ENCODE measurements at regions not wholly inside any gene's neighbourhood (a gene's known extent, or its start where the extent isn't known, plus 50 kb on each side); places are given as distances from the start of the nearest gene placed in this dataset.
"Not testable (repeated sequence)": the region's sequence is repeated elsewhere in the genome, so short reads cannot be mapped to it uniquely, and the experiment has no call there.

DNA sequence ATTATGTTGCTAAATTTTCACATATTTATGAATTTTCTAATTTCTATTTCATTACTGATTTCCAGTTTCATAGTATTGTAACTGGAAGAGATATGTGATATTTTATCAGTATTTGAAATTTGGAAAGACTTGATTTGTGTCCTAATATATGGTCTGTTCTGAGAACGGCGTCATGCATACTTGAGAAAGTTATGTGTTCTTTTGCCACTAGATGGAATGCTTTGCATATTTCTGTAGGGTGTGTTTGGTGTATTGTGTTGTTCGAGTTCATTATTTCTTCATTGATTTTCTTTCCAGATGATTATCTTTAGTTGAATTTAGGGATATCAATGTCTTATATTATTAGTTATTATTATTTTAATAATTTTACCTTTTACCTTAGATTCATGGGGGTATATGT, 110.6 kb upstream of the ITM2A start:
- no peak overlapping the region for H3K27ac ChIP-seq
- no peaks in the 10 kb centered on the region for H3K9me3 ChIP-seq
- H3K4me1 ChIP-seq, result no peaks in the 10 kb centered on the region
- no peak overlapping the region for H3K4me3 ChIP-seq
- DNase-seq (ENCODE audit: low read depth in 1 of 2, low spot score in 1 of 2) (peak in 1 of 2 experiments; percentile 9), ATAC-seq (no peak), FAIRE-seq (no peak)
- no peak overlapping the region for H3K4me2 ChIP-seq
- ChIA-PET CTCF (no interaction called here), POLR2A (no interaction called here)
- WGBS (ENCODE audit: missing lambda C conversion rate), result 3% methylated on average over 3 of the region's 3 CpGs
- TF ChIP-seq RNF2 (IDR thresholded peaks at IDR 0.05; ENCODE audit: borderline replicate concordance, low read depth), result no peak
- TF ChIP-seq HOXB13 (CRISPR knock-in tag; IDR thresholded peaks at IDR 0.05; ENCODE audit: low read depth), result no peak
- TF ChIP-seq ZSCAN20 (CRISPR knock-in tag; IDR thresholded peaks at IDR 0.05), result no peak
- no peak for TF ChIP-seq ZC3H11A (IDR thresholded peaks at IDR 0.05)
- no peak for TF ChIP-seq HOXB5 (CRISPR knock-in tag; IDR thresholded peaks at IDR 0.05)

DNA sequence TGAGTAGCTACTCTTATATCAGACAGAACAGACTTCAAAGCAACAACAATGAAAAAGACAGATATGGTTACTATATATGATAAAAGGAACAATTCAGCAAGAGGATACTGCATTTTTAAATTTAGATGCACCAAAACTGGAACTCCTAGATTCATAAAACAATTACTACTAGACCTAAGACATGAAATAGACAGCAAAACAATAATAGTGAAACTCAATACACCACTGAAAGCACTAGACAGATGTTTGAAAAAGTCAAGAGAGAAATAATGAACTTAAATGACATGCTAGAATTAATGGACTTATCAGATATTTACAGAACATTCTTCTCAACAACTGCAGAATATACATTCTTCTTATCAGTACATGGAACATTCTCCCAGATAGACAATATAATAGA, 99.5 kb upstream of the ITM2A start:
- H3K27ac ChIP-seq, result no peak overlapping the region
- TF ChIP-seq, protein P1, sequence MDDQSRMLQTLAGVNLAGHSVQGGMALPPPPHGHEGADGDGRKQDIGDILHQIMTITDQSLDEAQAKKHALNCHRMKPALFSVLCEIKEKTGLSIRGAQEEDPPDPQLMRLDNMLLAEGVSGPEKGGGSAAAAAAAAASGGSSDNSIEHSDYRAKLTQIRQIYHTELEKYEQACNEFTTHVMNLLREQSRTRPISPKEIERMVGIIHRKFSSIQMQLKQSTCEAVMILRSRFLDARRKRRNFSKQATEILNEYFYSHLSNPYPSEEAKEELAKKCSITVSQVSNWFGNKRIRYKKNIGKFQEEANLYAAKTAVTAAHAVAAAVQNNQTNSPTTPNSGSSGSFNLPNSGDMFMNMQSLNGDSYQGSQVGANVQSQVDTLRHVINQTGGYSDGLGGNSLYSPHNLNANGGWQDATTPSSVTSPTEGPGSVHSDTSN (IDR thresholded peaks at IDR 0.05), result no peak
- TF ChIP-seq ZNF302 (CRISPR knock-in tag; IDR thresholded peaks at IDR 0.05) (no peak), JUN (IDR thresholded peaks at IDR 0.05) (no peak), FOXS1 (CRISPR knock-in tag; IDR thresholded peaks at IDR 0.05) (no peak), EHF (CRISPR knock-in tag; IDR thresholded peaks at IDR 0.05) (no peak)
- TF ChIP-seq, protein P2, sequence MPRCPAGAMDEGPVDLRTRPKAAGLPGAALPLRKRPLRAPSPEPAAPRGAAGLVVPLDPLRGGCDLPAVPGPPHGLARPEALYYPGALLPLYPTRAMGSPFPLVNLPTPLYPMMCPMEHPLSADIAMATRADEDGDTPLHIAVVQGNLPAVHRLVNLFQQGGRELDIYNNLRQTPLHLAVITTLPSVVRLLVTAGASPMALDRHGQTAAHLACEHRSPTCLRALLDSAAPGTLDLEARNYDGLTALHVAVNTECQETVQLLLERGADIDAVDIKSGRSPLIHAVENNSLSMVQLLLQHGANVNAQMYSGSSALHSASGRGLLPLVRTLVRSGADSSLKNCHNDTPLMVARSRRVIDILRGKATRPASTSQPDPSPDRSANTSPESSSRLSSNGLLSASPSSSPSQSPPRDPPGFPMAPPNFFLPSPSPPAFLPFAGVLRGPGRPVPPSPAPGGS (IDR thresholded peaks at IDR 0.05), result no peak
- no peak overlapping the region for H3K4me3 ChIP-seq
- DNase-seq (ENCODE audit: low read depth in 1 of 2, low spot score in 1 of 2) (no peak), FAIRE-seq (no peak), ATAC-seq (no peak)
- H3K4me2 ChIP-seq, result no peak overlapping the region
- POLR2A ChIA-PET, result no interaction called here
- no peaks in the 10 kb centered on the region for H3K4me1 ChIP-seq
- CTCF ChIA-PET, result no interaction called here
- no peaks in the 10 kb centered on the region for H3K9me3 ChIP-seq

DNA sequence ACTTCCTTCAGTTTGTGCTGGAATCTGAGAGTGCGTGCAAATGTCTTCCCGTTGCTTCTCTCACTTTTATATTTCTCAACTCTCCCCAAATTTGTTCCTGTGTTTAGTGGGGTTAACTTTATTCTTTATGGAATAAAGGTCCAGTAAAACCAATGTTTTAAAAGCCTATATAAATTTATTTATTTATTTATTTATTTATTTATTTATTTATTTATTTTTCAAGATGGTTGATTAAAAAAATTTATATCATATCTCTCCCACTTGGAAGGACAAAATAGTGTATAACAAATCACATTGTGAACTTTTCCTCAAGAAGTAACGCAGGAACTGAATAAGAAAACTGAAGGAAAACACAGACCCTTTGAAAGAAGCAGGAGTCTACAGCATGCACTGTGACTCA, 95.3 kb upstream of the ITM2A start:
- Histone ChIP-seq H3K4me1 (no peaks in the 10 kb centered on the region), H3K27ac (no peak overlapping the region), H3K4me3 (no peak overlapping the region), H3K9me3 (no peaks in the 10 kb centered on the region), H3K4me2 (no peak overlapping the region)
- ChIA-PET POLR2A (no interaction called here), CTCF (no interaction called here)
- TF ChIP-seq ZC3H11A (IDR thresholded peaks at IDR 0.05) (peak; percentile 31; the same call in 1 of the 2 replicates), NR3C1 (IDR thresholded peaks at IDR 0.05) (no peak)
- WGBS (ENCODE audit: missing lambda C conversion rate), result 4% methylated on average over 3 of the region's 3 CpGs
- ATAC-seq, result no peak
- no peak for DNase-seq (ENCODE audit: low read depth in 1 of 2, low spot score in 1 of 2)
- no peak for FAIRE-seq

DNA sequence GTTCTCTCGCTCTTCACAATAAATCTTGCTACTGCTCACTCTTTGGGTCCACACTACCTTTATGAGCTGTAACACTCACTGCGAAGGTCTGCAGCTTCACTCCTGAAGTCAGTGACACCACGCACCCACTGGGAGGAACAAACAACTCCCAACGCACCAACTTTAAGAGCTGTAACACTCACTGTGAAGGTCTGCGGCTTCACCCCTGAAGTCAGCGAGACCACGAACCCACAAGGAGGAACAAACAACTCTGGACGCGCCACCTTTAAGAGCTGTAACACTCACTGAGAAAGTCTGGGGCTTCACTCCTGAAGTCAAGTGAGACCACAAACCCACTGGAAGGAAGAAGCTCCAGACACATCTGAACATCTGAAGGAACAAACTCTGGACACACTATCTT, 89.5 kb upstream of the ITM2A start:
- 18% methylated on average over 9 of the region's 9 CpGs for WGBS (ENCODE audit: missing lambda C conversion rate)
- ATAC-seq; POLR2A ChIA-PET; DNase-seq (ENCODE audit: low read depth in 1 of 2, low spot score in 1 of 2); CTCF ChIA-PET; H3K4me2 ChIP-seq; FAIRE-seq; H3K9me3 ChIP-seq; H3K4me1 ChIP-seq; H3K4me3 ChIP-seq; H3K27ac ChIP-seq: not testable (repeated sequence)

DNA sequence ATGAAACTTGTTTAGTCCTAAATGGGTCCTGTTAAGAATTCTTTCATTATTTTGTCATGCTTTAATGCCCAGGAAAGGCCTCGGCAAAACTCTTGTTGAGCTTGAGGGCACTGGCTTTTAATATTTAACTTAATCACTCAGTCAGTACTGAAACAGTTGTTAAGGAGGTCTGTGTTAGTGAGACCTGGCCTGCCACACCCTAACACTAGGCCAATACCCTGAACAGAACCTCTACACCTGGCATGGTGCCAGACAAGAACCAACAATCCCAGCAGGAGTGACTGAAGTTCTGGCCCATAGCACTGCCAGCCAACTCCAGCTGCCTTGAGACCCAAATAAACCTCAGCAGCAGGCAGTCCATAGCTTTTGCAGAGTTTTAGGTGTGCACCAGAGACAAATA, 85.7 kb upstream of the ITM2A start:
- WGBS (ENCODE audit: missing lambda C conversion rate), result 10% methylated on average over 1 of the region's 1 CpG
- TF ChIP-seq NR3C1 (IDR thresholded peaks at IDR 0.05), result no peak
- TF ChIP-seq, protein P1 (IDR thresholded peaks at IDR 0.05), result no peak
- TF ChIP-seq PHF8 (IDR thresholded peaks at IDR 0.05; ENCODE audit: borderline replicate concordance, low read depth), result no peak
- ChIA-PET POLR2A (no interaction called here), CTCF (no interaction called here)
- Histone ChIP-seq H3K4me2 (no peak overlapping the region), H3K4me1 (no peaks in the 10 kb centered on the region), H3K9me3 (no peaks in the 10 kb centered on the region), H3K27ac (no peak overlapping the region), H3K4me3 (no peak overlapping the region)
- ATAC-seq (no peak), FAIRE-seq (no peak), DNase-seq (ENCODE audit: low read depth in 1 of 2, low spot score in 1 of 2) (no peak)

Data from A549 (cell line).